T47D (cell line): ENCODE measurements at regions not wholly inside any gene's neighbourhood (a gene's known extent, or its start where the extent isn't known, plus 50 kb on each side); places are given as distances from the start of the nearest gene placed in this dataset.
A peak's percentile ranks its signal among the peaks of the same experiment; 100 is the strongest.

ENCODE experiments used
- DNase-seq, 2 experiments: peaks; one replicate each; pipeline versions ENCODE4 v3.0.0 to v3.0.0-alpha.2; 2011 to 2012; ENCODE audit warnings: low read depth in 1 of 2, low spot score in 1 of 2
- JUND ChIP-seq: IDR thresholded peaks from 2 replicates; pipeline ENCODE4 v1.6.1; 2012; ENCODE audit warnings: low read depth
- in situ Hi-C: cut with HindIII; loops from 2 replicates; pipeline ENCODE4 v1.10.0; 2016; ENCODE audit warnings: low sequenced_read_pairs, low pct_unique_long_range_greater_than_20kb

- TF ChIP-seq JUND: no peak
- DNase-seq: no peak
- in situ Hi-C loops: no loop called here
Measured at GRCh38 chrX:39941332-39941920, 156.3 kb downstream of the BCOR start.

DNA sequence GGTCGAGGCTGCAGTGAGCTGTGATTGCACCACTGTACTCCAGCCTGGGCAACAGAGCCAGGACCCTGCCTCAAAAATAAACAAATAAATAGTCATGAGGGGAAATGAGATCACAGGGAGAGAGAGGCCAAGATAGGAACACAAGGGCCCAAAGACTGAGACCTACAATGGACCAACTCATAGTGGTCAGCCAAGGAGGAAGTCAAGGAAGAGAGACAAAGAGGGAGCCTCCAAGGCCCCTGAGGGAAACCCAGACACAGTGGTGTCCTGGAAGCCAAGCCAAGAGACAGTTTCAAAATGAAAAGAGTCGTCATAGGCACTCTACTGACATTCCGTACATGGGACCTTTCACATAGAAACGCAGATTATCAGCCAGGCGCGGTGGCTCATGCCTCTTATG, 153.3 kb downstream of the BCOR start:
- in situ Hi-C loops: no loop called here
- no peak for TF ChIP-seq JUND
- DNase-seq: no peak

GRCh38 chrX:39945709-39946108, 152.0 kb downstream of the BCOR start:
- no peak for DNase-seq
- no peak for TF ChIP-seq JUND
- in situ Hi-C loops: no loop called here

GRCh38 chrX:39946822-39947221, 150.9 kb downstream of the BCOR start:
- TF ChIP-seq JUND: no peak
- no peak for DNase-seq

GRCh38 chrX:39948582-39948981, 149.2 kb downstream of the BCOR start:
- DNase-seq: no peak
- no peak for TF ChIP-seq JUND
- in situ Hi-C loops: no loop called here

More at GRCh38 chrX:39946822-39947221, 150.9 kb downstream of the BCOR start:
- in situ Hi-C loops: no loop called here

GRCh38 chrX:39950018-39950688, 147.6 kb downstream of the BCOR start:
- no peak for TF ChIP-seq JUND
- in situ Hi-C loops: no loop called here
- peak in 1 of 2 experiments; percentile 68 for DNase-seq

GRCh38 chrX:39952989-39953388, 144.8 kb downstream of the BCOR start:
- in situ Hi-C loops: no loop called here
- DNase-seq: no peak
- TF ChIP-seq JUND: no peak

DNA sequence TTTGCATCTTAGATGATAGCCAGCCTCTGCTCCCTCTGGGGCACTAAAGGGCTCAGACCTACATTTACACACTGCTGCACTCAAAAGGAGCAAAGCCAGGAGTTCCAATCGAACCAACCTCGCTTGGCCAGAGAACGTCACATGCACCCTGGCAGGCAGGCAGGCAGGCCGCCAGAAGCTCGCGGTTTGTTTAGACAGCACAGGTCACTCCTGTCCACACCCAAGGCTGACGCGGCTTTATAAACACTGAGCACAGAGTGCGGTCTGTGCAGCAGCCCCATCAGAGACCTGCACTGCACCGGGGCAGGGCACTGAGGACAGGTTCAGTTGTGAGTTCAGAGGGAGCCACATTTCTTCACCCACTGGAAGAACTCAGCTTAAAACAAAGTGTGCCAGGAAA, 143.9 kb downstream of the BCOR start:
- in situ Hi-C loops: no loop called here
- peak; percentile 49 to 88 for DNase-seq
- TF ChIP-seq JUND: no peak

- in situ Hi-C loops: no loop called here
- no peak for TF ChIP-seq JUND
Measured at GRCh38 chrX:39954851-39955250, 142.9 kb downstream of the BCOR start.

GRCh38 chrX:39955625-39956024, 142.1 kb downstream of the BCOR start:
- no peak for DNase-seq
- no peak for TF ChIP-seq JUND
- in situ Hi-C loops: no loop called here

More at GRCh38 chrX:39954851-39955250, 142.9 kb downstream of the BCOR start:
- DNase-seq: no peak

- no peak for TF ChIP-seq JUND
- DNase-seq: no peak
- in situ Hi-C loops: no loop called here
Measured at GRCh38 chrX:39956803-39957394, 140.9 kb downstream of the BCOR start.

GRCh38 chrX:39957816-39958566, 139.8 kb downstream of the BCOR start:
- no peak for TF ChIP-seq JUND
- in situ Hi-C loops: no loop called here
- DNase-seq: no peak

DNA sequence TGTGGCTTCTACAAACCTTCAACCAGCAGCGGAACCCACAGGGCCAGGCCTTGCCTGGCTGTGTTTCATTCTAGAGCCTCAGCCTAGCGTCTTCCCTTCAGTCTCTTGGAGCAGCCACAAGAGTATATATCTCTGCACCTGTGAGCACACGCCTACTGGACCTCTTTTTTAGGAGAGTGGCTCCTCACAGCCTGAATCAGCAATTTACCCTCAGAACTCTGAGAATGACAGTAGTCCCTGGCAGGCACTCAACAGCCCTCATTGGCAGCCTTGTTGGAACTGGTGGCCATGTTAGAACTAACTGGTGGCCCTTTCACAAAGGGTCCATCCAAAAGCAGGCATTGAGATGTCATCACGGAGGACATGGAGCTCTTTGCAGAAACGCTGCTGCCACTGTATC, 138.9 kb downstream of the BCOR start:
- in situ Hi-C loops: no loop called here
- no peak for TF ChIP-seq JUND
- no peak for DNase-seq
